ENCODE measurements at regions not wholly inside any gene's neighbourhood (a gene's known extent, or its start where the extent isn't known, plus 50 kb on each side); places are given as distances from the start of the nearest gene placed in this dataset.

GRCh38 chr18:47727409-47727808 lies 203.1 kb downstream of the SMAD2 start:
- no peak for TF ChIP-seq CTCF (IDR thresholded peaks at IDR 0.05)
- no peak for TF ChIP-seq ZFX (IDR thresholded peaks at IDR 0.05; ENCODE audit: borderline replicate concordance)
- H3K27ac ChIP-seq, result no peak overlapping the region

GRCh38 chr18:47726550-47726949 lies 203.9 kb downstream of the SMAD2 start:
- TF ChIP-seq ZFX (IDR thresholded peaks at IDR 0.05; ENCODE audit: borderline replicate concordance) (no peak), CTCF (IDR thresholded peaks at IDR 0.05) (no peak)
- H3K27ac ChIP-seq, result no peak overlapping the region

GRCh38 chr18:47725656-47726055 lies 204.8 kb downstream of the SMAD2 start:
- H3K27ac ChIP-seq, result no peak overlapping the region
- TF ChIP-seq CTCF (IDR thresholded peaks at IDR 0.05) (no peak), ZFX (IDR thresholded peaks at IDR 0.05; ENCODE audit: borderline replicate concordance) (no peak)

GRCh38 chr18:47724186-47724975 lies 206.1 kb downstream of the SMAD2 start:
- TF ChIP-seq CTCF (IDR thresholded peaks at IDR 0.05) (no peak), ZFX (IDR thresholded peaks at IDR 0.05; ENCODE audit: borderline replicate concordance) (no peak)
- H3K27ac ChIP-seq, result no peak overlapping the region

- H3K27ac ChIP-seq, result no peak overlapping the region
- TF ChIP-seq ZFX (IDR thresholded peaks at IDR 0.05; ENCODE audit: borderline replicate concordance) (no peak), CTCF (IDR thresholded peaks at IDR 0.05) (no peak)
Observed at GRCh38 chr18:47721876-47722275, 208.6 kb downstream of the SMAD2 start.

GRCh38 chr18:47720741-47721140 lies 209.7 kb downstream of the SMAD2 start:
- no peak for TF ChIP-seq ZFX (IDR thresholded peaks at IDR 0.05; ENCODE audit: borderline replicate concordance)
- no peak for TF ChIP-seq CTCF (IDR thresholded peaks at IDR 0.05)
- no peak overlapping the region for H3K27ac ChIP-seq

GRCh38 chr18:47719096-47719780 lies 211.2 kb downstream of the SMAD2 start:
- TF ChIP-seq ZFX (IDR thresholded peaks at IDR 0.05; ENCODE audit: borderline replicate concordance), result no peak
- no peak for TF ChIP-seq CTCF (IDR thresholded peaks at IDR 0.05)
- no peak overlapping the region for H3K27ac ChIP-seq
